Fibroblast of lung (primary cell): ENCODE measurements at regions not wholly inside any gene's neighbourhood (a gene's known extent, or its start where the extent isn't known, plus 50 kb on each side); places are given as distances from the start of the nearest gene placed in this dataset.

Source experiments
- DNase-seq, 2 donors: peaks; one replicate each; pipeline versions ENCODE4 v3.0.0 to v3.0.0-alpha.2; 2010; ENCODE audit warnings: low read depth in 2 of 2
- H2AFZ ChIP-seq: 2 replicates; pipeline ENCODE4 v1.5.1; 2012; ENCODE audit warnings: low read length, control low read depth, inconsistent platforms
- H3K27ac ChIP-seq: 2 replicates; pipeline ENCODE4 v1.5.1; 2011; ENCODE audit warnings: low read length, control low read depth; ENCODE audit not compliant: insufficient read depth
- H3K27me3 ChIP-seq: 2 replicates; pipeline ENCODE4 v1.5.1; 2011; ENCODE audit warnings: mild to moderate bottlenecking, low read length; ENCODE audit not compliant: control insufficient read depth, insufficient read depth
- H3K36me3 ChIP-seq: 2 replicates; pipeline ENCODE4 v1.5.1; 2011; ENCODE audit warnings: low read length; ENCODE audit not compliant: control insufficient read depth, insufficient read depth
- H3K4me1 ChIP-seq: 2 replicates; pipeline ENCODE4 v1.5.1; 2011; ENCODE audit warnings: low read length; ENCODE audit not compliant: control insufficient read depth, insufficient read depth; ENCODE audit errors: extremely low read depth
- H3K4me2 ChIP-seq: 2 replicates; pipeline ENCODE4 v1.5.1; 2011; ENCODE audit warnings: low read length, control low read depth; ENCODE audit not compliant: insufficient read depth; ENCODE audit errors: extremely low read depth
- H3K4me3 ChIP-seq, 4 experiments: fragments of 200-600 bp in 1 of 4; sonication (generic) in 1 of 4; replicated peaks in 1 of 4; 2 replicates each; pipeline ENCODE4 v1.5.1; 2011 to 2016; ENCODE audit warnings: low read length in 4 of 4, low read depth in 3 of 4, mild to moderate bottlenecking in 3 of 4, control low read depth in 2 of 4, inconsistent platforms in 1 of 4, mixed read lengths in 1 of 4; ENCODE audit not compliant: insufficient read depth in 1 of 4; ENCODE audit errors: control extremely low read depth in 1 of 4
- H3K79me2 ChIP-seq: 2 replicates; pipeline ENCODE4 v1.5.1; 2012; ENCODE audit warnings: mild to moderate bottlenecking, low read length, inconsistent platforms; ENCODE audit not compliant: control insufficient read depth, insufficient read depth
- H3K9ac ChIP-seq: 2 replicates; pipeline ENCODE4 v1.5.1; 2011; ENCODE audit warnings: mild to moderate bottlenecking, low read length, control low read depth; ENCODE audit not compliant: insufficient read depth
- H3K9me3 ChIP-seq: 2 replicates; pipeline ENCODE4 v1.5.1; 2012; ENCODE audit warnings: low read depth, low read length; ENCODE audit not compliant: control insufficient read depth, insufficient read depth
- H4K20me1 ChIP-seq: 2 replicates; pipeline ENCODE4 v1.5.1; 2011; ENCODE audit warnings: low read length; ENCODE audit not compliant: control insufficient read depth, insufficient read depth; ENCODE audit errors: extremely low read depth
- CTCF ChIP-seq, 2 donors: IDR thresholded peaks in 1 of 2; conservative IDR thresholded peaks in 1 of 2; 1 replicate in 1 of 2; 2 replicates in 1 of 2; pipeline ENCODE4 v1.5.1; 2011 to 2012; ENCODE audit warnings: low read length in 2 of 2, control low read depth in 1 of 2, inconsistent platforms in 1 of 2, low read depth in 1 of 2, mild to moderate bottlenecking in 1 of 2
- EZH2 ChIP-seq: IDR thresholded peaks from 2 replicates; pipeline ENCODE4 v1.5.1; 2012; ENCODE audit warnings: low read length, control low read depth, mild to moderate bottlenecking; ENCODE audit errors: missing control alignments

- Histone ChIP-seq H3K27me3 (no peaks in the 10 kb centered on the region), H3K36me3 (no peaks in the 10 kb centered on the region), H3K4me3 (no peak overlapping the region), H2AFZ (no peak overlapping the region), H3K79me2 (no peaks in the 10 kb centered on the region), H3K4me1 (peaks cover 2% of the 10 kb centered on the region), H3K9me3 (no peaks in the 10 kb centered on the region), H3K4me2 (no peak overlapping the region), H3K27ac (no peak overlapping the region), H4K20me1 (no peaks in the 10 kb centered on the region), H3K9ac (no peak overlapping the region)
- TF ChIP-seq CTCF (conservative IDR thresholded peaks at IDR 0.05 in 1 of 2, IDR thresholded peaks at IDR 0.05 in 1 of 2; ENCODE audit: low read depth in 1 of 2, low read length in 2 of 2) (no peak), EZH2 (no peak)
- peak; percentile 88 to 89 for DNase-seq
Measured at GRCh38 chr17:71649941-71650350, 470.9 kb upstream of the SOX9 start.

GRCh38 chr17:71655542-71655941 lies 465.3 kb upstream of the SOX9 start:
- no peak overlapping the region for H2AFZ ChIP-seq
- no peak overlapping the region for H3K4me3 ChIP-seq
- H3K9me3 ChIP-seq = no peaks in the 10 kb centered on the region
- peaks cover under 1% of the 10 kb centered on the region for H3K4me1 ChIP-seq
- H3K79me2 ChIP-seq = no peaks in the 10 kb centered on the region
- no peak overlapping the region for H3K9ac ChIP-seq
- no peaks in the 10 kb centered on the region for H3K36me3 ChIP-seq
- H3K4me2 ChIP-seq = no peak overlapping the region
- H4K20me1 ChIP-seq = no peaks in the 10 kb centered on the region
- DNase-seq = no peak
- H3K27ac ChIP-seq = no peak overlapping the region
- H3K27me3 ChIP-seq = no peaks in the 10 kb centered on the region
- no peak for TF ChIP-seq EZH2
- TF ChIP-seq CTCF (conservative IDR thresholded peaks at IDR 0.05 in 1 of 2, IDR thresholded peaks at IDR 0.05 in 1 of 2; ENCODE audit: low read depth in 1 of 2, low read length in 2 of 2) = no peak

GRCh38 chr17:71656964-71657858 lies 463.6 kb upstream of the SOX9 start:
- TF ChIP-seq CTCF (conservative IDR thresholded peaks at IDR 0.05 in 1 of 2, IDR thresholded peaks at IDR 0.05 in 1 of 2; ENCODE audit: low read depth in 1 of 2, low read length in 2 of 2) (no peak), EZH2 (no peak)
- Histone ChIP-seq H4K20me1 (no peaks in the 10 kb centered on the region), H3K36me3 (no peaks in the 10 kb centered on the region), H3K27ac (no peak overlapping the region), H3K9me3 (no peaks in the 10 kb centered on the region), H3K4me1 (no peaks in the 10 kb centered on the region), H3K27me3 (no peaks in the 10 kb centered on the region), H3K4me2 (no peak overlapping the region), H2AFZ (no peak overlapping the region), H3K4me3 (no peak overlapping the region), H3K79me2 (no peaks in the 10 kb centered on the region), H3K9ac (no peak overlapping the region)
- no peak for DNase-seq
